Hepatocyte (in vitro differentiated cells): ENCODE measurements at regions not wholly inside any gene's neighbourhood (a gene's known extent, or its start where the extent isn't known, plus 50 kb on each side); places are given as distances from the start of the nearest gene placed in this dataset.

Experiments used
- DNase-seq: peaks from one replicate; pipeline ENCODE4 v3.0.0-alpha.2; 2016; ENCODE audit warnings: low spot score
- H2AFZ ChIP-seq: fragments of 200-600 bp; sonication (generic); 2 replicates; pipeline ENCODE4 v1.6.0; 2016; ENCODE audit warnings: antibody characterized with exemption, mild to moderate bottlenecking
- H3K27ac ChIP-seq: fragments of 200-600 bp; sonication (generic); 2 replicates; pipeline ENCODE4 v1.5.1; 2016; ENCODE audit warnings: mild to moderate bottlenecking
- H3K27me3 ChIP-seq: fragments of 200-600 bp; sonication (generic); 2 replicates; pipeline ENCODE4 v1.6.1; 2016
- H3K36me3 ChIP-seq: fragments of 200-600 bp; sonication (generic); replicated peaks from 2 replicates; pipeline ENCODE4 v1.5.1; 2016; ENCODE audit warnings: low read depth; ENCODE audit not compliant: insufficient read depth
- H3K4me1 ChIP-seq: fragments of 200-600 bp; sonication (generic); 2 replicates; pipeline ENCODE4 v1.5.1; 2016; ENCODE audit warnings: mild to moderate bottlenecking, moderate library complexity; ENCODE audit not compliant: insufficient read depth
- H3K4me2 ChIP-seq: fragments of 200-600 bp; sonication (generic); 2 replicates; pipeline ENCODE4 v1.6.0; 2016
- H3K4me3 ChIP-seq: fragments of 200-600 bp; sonication (generic); 2 replicates; pipeline ENCODE4 v1.5.1; 2016; ENCODE audit warnings: mild to moderate bottlenecking
- H3K79me2 ChIP-seq: fragments of 200-600 bp; sonication (generic); 2 replicates; pipeline ENCODE4 v1.6.0; 2017; ENCODE audit warnings: mild to moderate bottlenecking
- H3K9me2 ChIP-seq: fragments of 200-600 bp; sonication (generic); replicated peaks from 2 replicates; pipeline ENCODE4 v1.6.0; 2017; ENCODE audit warnings: mild to moderate bottlenecking; ENCODE audit not compliant: insufficient read depth
- H3K9me3 ChIP-seq: fragments of 200-600 bp; sonication (generic); 2 replicates; pipeline ENCODE4 v1.5.1; 2016; ENCODE audit warnings: low read depth, mild to moderate bottlenecking
- H4K20me1 ChIP-seq: fragments of 200-600 bp; sonication (generic); 2 replicates; pipeline ENCODE4 v1.6.0; 2016; ENCODE audit warnings: mild to moderate bottlenecking; ENCODE audit not compliant: insufficient read depth, poor library complexity, severe bottlenecking
- EZH2 ChIP-seq: fragments of 200-600 bp; sonication (generic); IDR thresholded peaks from 2 replicates; pipeline ENCODE4 v1.6.1; 2016; ENCODE audit warnings: antibody characterized with exemption, mild to moderate bottlenecking, borderline replicate concordance
- EZH2phosphoT487 ChIP-seq: fragments of 200-600 bp; sonication (generic); IDR thresholded peaks from one replicate; pipeline ENCODE4 v1.6.1; 2018; ENCODE audit warnings: antibody characterized with exemption, mild to moderate bottlenecking, low read depth, moderate library complexity; ENCODE audit not compliant: unreplicated experiment, severe bottlenecking
- WGBS: methylation state at CpG from one replicate; pipeline ENCODE4 v1.1.6; 2016; ENCODE audit warnings: low lambda C conversion rate; ENCODE audit errors: missing lambda C conversion rate; 5-methylcytosine and 5-hydroxymethylcytosine counted together
- TF ChIP-seq, protein P1 (sequence below): fragments of 200-600 bp; sonication (generic); IDR thresholded peaks from 2 replicates; pipeline ENCODE4 v1.5.1; 2016; ENCODE audit warnings: antibody characterized with exemption, mild to moderate bottlenecking; ENCODE audit not compliant: poor library complexity

DNA sequence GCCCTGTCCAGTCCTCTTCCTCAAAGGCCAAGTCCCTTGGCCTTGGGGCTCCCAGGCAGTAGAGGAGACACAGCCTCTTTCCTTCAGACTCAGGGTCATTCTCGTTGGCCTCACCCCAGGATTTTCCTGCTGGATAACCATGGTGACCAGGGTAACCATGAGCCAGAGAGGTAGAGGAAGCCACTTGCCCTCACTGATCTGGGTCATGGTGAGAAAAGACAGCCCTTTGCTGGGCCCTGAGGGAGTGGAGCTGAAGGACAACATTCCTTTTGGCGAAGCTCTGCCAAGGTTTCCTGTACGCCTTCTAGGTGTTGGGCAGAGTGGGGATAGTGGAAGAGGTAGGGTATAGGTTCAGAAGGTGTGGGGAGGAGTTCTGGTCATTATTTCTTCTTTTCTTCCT lies 53.1 kb upstream of the WNT4 start:
- H4K20me1 ChIP-seq, result no peaks in the 10 kb centered on the region
- TF ChIP-seq, protein P1, sequence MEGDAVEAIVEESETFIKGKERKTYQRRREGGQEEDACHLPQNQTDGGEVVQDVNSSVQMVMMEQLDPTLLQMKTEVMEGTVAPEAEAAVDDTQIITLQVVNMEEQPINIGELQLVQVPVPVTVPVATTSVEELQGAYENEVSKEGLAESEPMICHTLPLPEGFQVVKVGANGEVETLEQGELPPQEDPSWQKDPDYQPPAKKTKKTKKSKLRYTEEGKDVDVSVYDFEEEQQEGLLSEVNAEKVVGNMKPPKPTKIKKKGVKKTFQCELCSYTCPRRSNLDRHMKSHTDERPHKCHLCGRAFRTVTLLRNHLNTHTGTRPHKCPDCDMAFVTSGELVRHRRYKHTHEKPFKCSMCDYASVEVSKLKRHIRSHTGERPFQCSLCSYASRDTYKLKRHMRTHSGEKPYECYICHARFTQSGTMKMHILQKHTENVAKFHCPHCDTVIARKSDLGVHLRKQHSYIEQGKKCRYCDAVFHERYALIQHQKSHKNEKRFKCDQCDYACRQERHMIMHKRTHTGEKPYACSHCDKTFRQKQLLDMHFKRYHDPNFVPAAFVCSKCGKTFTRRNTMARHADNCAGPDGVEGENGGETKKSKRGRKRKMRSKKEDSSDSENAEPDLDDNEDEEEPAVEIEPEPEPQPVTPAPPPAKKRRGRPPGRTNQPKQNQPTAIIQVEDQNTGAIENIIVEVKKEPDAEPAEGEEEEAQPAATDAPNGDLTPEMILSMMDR, result no peak
- no peak for TF ChIP-seq EZH2phosphoT487
- no peak for TF ChIP-seq EZH2
- H2AFZ ChIP-seq, result no peak overlapping the region
- H3K4me2 ChIP-seq, result no peak overlapping the region
- H3K36me3 ChIP-seq, result no peaks in the 10 kb centered on the region
- no peak for DNase-seq
- WGBS, result 78% methylated on average over 3 of the region's 3 CpGs
- no peaks in the 10 kb centered on the region for H3K9me2 ChIP-seq
- H3K79me2 ChIP-seq, result no peaks in the 10 kb centered on the region
- H3K9me3 ChIP-seq, result no peaks in the 10 kb centered on the region
- H3K4me3 ChIP-seq, result no peak overlapping the region
- H3K27me3 ChIP-seq, result peaks cover 2% of the 10 kb centered on the region
- no peaks in the 10 kb centered on the region for H3K4me1 ChIP-seq
- no peak overlapping the region for H3K27ac ChIP-seq

DNA sequence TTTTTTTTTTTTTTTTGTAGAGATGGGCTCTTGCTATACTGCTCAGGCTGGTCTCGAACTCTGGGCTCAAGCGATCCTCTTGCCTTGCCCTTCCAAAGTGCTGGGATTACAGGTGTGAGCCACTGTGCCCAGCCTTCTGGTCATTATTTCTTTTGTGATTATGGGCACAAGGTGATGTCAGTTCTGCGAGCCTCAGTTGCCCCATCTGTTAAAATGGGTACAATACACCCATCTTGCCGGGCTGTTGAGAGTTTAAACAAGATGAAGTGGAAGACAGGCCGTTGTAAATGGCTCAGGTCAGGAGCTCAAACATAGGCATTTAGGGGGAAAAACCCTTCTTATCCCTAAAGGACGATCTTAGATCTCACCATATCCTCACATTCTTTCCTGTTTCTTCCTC lies 53.7 kb upstream of the WNT4 start:
- H3K27ac ChIP-seq, result no peak overlapping the region
- no peaks in the 10 kb centered on the region for H3K9me3 ChIP-seq
- TF ChIP-seq, protein P1, result no peak

DNA sequence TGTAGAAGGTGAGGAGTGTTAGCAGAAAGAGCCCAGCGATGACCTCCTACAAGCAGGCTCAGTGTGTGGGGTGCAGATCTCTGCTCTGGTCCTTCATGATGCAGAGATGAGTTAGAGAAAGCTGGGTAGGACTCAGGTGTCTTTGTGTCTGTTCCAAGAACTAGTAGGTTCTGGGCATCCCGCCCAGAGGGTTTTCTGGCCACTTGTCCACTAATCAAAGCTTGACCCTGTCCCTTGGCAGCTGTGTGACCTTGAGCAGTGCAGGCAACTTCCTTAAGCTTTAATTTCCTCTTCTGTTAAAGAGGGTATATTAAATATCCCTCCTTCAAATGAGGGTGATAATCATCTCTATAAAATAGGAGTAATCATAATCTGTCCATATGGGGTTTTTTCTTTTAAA lies 54.7 kb upstream of the WNT4 start:
- 93% methylated on average over 2 of the region's 2 CpGs for WGBS
- no peak overlapping the region for H3K27ac ChIP-seq
- no peak for TF ChIP-seq EZH2phosphoT487
- TF ChIP-seq, protein P1, result no peak
- TF ChIP-seq EZH2, result no peak

More for the DNA sequence above, 53.7 kb upstream of the WNT4 start:
- Histone ChIP-seq H3K4me1 (no peaks in the 10 kb centered on the region), H3K4me2 (no peak overlapping the region), H4K20me1 (no peaks in the 10 kb centered on the region), H3K27me3 (peaks cover 2% of the 10 kb centered on the region), H3K4me3 (no peak overlapping the region), H3K79me2 (no peaks in the 10 kb centered on the region), H3K36me3 (no peaks in the 10 kb centered on the region), H3K9me2 (no peaks in the 10 kb centered on the region), H2AFZ (no peak overlapping the region)
- 95% methylated on average over 6 of the region's 6 CpGs for WGBS
- DNase-seq, result no peak

DNA sequence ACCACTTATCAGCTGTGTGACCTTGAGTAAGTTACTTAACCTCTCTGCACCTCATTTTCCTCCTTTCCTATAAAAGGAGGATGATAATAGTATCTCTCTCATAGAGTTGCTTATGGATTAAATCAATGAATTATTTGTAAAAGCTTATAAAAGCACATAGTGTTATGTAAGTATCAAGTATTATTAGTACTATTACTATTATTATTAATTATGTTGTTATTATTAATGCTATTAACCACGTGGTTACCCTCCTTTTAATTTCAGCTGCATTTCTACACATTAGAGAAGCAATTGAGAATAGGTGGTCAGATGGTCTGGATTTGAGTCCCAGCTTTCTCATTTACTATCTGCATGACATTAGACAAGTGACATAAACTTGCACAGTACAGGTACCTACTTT lies 58.1 kb upstream of the WNT4 start:
- H3K27me3 ChIP-seq, result peaks cover 2% of the 10 kb centered on the region
- no peak overlapping the region for H3K27ac ChIP-seq
- DNase-seq, result no peak
- no peaks in the 10 kb centered on the region for H3K36me3 ChIP-seq
- TF ChIP-seq EZH2phosphoT487, result no peak
- no peak for TF ChIP-seq EZH2
- TF ChIP-seq, protein P1, result no peak
- no peak overlapping the region for H2AFZ ChIP-seq
- no peaks in the 10 kb centered on the region for H3K9me2 ChIP-seq
- no peaks in the 10 kb centered on the region for H3K9me3 ChIP-seq
- H3K4me2 ChIP-seq, result no peak overlapping the region
- 41% methylated on average over 1 of the region's 1 CpG for WGBS
- H3K4me1 ChIP-seq, result no peaks in the 10 kb centered on the region
- no peaks in the 10 kb centered on the region for H3K79me2 ChIP-seq
- H4K20me1 ChIP-seq, result no peaks in the 10 kb centered on the region
- H3K4me3 ChIP-seq, result no peak overlapping the region

More for the DNA sequence above, 54.7 kb upstream of the WNT4 start:
- Histone ChIP-seq H3K4me3 (no peak overlapping the region), H3K9me2 (no peaks in the 10 kb centered on the region), H3K27me3 (peaks cover 2% of the 10 kb centered on the region), H3K36me3 (no peaks in the 10 kb centered on the region), H3K9me3 (no peaks in the 10 kb centered on the region), H4K20me1 (no peaks in the 10 kb centered on the region), H3K4me1 (no peaks in the 10 kb centered on the region), H3K4me2 (no peak overlapping the region), H3K79me2 (no peaks in the 10 kb centered on the region), H2AFZ (no peak overlapping the region)
- no peak for DNase-seq
